HEK293 (cell line): ENCODE measurements at regions not wholly inside any gene's neighbourhood (a gene's known extent, or its start where the extent isn't known, plus 50 kb on each side); places are given as distances from the start of the nearest gene placed in this dataset.

Source experiments
- BCL11A ChIP-seq: fragments of 450-650 bp; formaldehyde crosslinking; IDR thresholded peaks from 2 replicates; pipeline ENCODE4 v1.5.1; 2016; ENCODE audit warnings: low read depth, missing biosample characterization, missing genetic modification characterization
- CTCF ChIP-seq: fragments of 450-650 bp; formaldehyde crosslinking; IDR thresholded peaks from 2 replicates; pipeline ENCODE4 v1.5.1; 2016; ENCODE audit warnings: missing biosample characterization, missing genetic modification characterization
- GLI2 ChIP-seq: fragments of 450-650 bp; formaldehyde crosslinking; IDR thresholded peaks from 2 replicates; pipeline ENCODE4; 2017; ENCODE audit warnings: missing biosample characterization, missing genetic modification characterization, low read depth, borderline replicate concordance
- REST ChIP-seq: fragments of 450-650 bp; formaldehyde crosslinking; IDR thresholded peaks from 2 replicates; pipeline ENCODE4 v1.5.1; 2016; ENCODE audit warnings: missing biosample characterization, missing genetic modification characterization
- SETDB1 ChIP-seq: IDR thresholded peaks from one replicate; pipeline ENCODE4 v1.6.1; 2017; ENCODE audit warnings: mild to moderate bottlenecking, low read length, moderate library complexity, mixed read lengths; ENCODE audit not compliant: insufficient read length
- YY1 ChIP-seq: fragments of 450-650 bp; formaldehyde crosslinking; IDR thresholded peaks from 2 replicates; pipeline ENCODE4 v1.5.1; 2018; ENCODE audit warnings: missing biosample characterization, missing genetic modification characterization
- ZBTB1 ChIP-seq: fragments of 450-650 bp; formaldehyde crosslinking; IDR thresholded peaks from 2 replicates; pipeline ENCODE4 v1.5.1; 2016; ENCODE audit warnings: missing biosample characterization, missing genetic modification characterization
- ZBTB20 ChIP-seq: fragments of 450-650 bp; formaldehyde crosslinking; IDR thresholded peaks from 2 replicates; pipeline ENCODE4 v1.5.1; 2016; ENCODE audit warnings: missing biosample characterization, missing genetic modification characterization
- ZNF114 ChIP-seq: fragments of 450-650 bp; formaldehyde crosslinking; IDR thresholded peaks from 2 replicates; pipeline ENCODE4 v1.5.0; 2017; ENCODE audit warnings: missing biosample characterization, missing genetic modification characterization
- ZNF140 ChIP-seq: fragments of 450-650 bp; formaldehyde crosslinking; IDR thresholded peaks from 2 replicates; pipeline ENCODE4 v1.5.1; 2016; ENCODE audit warnings: missing biosample characterization, missing genetic modification characterization
- ZNF707 ChIP-seq: fragments of 450-650 bp; formaldehyde crosslinking; IDR thresholded peaks from 2 replicates; pipeline ENCODE4 v1.5.1; 2016; ENCODE audit warnings: missing biosample characterization, missing genetic modification characterization
- ZNF776 ChIP-seq: fragments of 450-650 bp; formaldehyde crosslinking; IDR thresholded peaks from 2 replicates; pipeline ENCODE4 v1.5.0; 2017; ENCODE audit warnings: missing biosample characterization, missing genetic modification characterization, borderline replicate concordance
- TF ChIP-seq, protein P1 (sequence below): fragments of 450-650 bp; formaldehyde crosslinking; conservative IDR thresholded peaks from 2 replicates; pipeline ENCODE4 v1.5.1; 2016; ENCODE audit warnings: low read depth, missing biosample characterization, missing genetic modification characterization

DNA sequence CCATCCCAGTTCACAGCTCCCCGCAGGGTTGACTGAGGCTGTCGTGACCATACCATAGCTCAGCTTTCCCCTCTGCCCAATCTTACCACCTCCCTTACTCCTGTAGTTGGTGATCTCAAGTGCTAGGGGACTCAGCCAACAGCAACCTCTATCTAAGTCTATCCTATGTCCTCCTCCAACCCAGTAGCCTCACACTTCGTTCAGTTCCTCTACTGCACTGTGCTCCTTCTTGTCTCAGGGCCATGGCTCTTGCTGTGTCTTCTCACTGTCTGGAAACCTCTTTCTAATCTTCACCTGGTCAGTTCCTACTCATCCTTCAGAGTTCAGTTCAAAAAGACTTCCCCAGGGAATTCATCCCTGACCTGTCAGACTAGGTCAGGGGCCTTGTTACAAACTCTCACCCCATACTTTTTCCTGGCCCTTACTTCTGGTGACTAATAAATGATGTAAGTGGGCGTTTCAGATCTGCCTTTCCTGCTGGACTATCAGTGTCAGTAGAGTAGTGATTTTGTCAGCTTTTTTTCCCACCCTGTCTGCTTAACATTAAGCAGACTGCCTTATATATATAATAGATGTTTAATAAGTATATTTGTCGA, 53.6 kb upstream of the NR3C1 start:
- TF ChIP-seq ZBTB20 (no peak), REST (tag by site-specific recombination) (no peak), ZNF114 (tag by site-specific recombination) (no peak), CTCF (tag by site-specific recombination) (no peak), GLI2 (no peak), ZNF707 (tag by site-specific recombination) (no peak), ZBTB1 (tag by site-specific recombination) (no peak), BCL11A (tag by site-specific recombination) (no peak), ZNF140 (no peak), YY1 (tag by site-specific recombination) (no peak), ZNF776 (no peak), SETDB1 (no peak)
- TF ChIP-seq, protein P1, sequence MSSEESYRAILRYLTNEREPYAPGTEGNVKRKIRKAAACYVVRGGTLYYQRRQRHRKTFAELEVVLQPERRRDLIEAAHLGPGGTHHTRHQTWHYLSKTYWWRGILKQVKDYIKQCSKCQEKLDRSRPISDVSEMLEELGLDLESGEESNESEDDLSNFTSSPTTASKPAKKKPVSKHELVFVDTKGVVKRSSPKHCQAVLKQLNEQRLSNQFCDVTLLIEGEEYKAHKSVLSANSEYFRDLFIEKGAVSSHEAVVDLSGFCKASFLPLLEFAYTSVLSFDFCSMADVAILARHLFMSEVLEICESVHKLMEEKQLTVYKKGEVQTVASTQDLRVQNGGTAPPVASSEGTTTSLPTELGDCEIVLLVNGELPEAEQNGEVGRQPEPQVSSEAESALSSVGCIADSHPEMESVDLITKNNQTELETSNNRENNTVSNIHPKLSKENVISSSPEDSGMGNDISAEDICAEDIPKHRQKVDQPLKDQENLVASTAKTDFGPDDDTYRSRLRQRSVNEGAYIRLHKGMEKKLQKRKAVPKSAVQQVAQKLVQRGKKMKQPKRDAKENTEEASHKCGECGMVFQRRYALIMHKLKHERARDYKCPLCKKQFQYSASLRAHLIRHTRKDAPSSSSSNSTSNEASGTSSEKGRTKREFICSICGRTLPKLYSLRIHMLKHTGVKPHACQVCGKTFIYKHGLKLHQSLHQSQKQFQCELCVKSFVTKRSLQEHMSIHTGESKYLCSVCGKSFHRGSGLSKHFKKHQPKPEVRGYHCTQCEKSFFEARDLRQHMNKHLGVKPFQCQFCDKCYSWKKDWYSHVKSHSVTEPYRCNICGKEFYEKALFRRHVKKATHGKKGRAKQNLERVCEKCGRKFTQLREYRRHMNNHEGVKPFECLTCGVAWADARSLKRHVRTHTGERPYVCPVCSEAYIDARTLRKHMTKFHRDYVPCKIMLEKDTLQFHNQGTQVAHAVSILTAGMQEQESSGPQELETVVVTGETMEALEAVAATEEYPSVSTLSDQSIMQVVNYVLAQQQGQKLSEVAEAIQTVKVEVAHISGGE (tag by site-specific recombination) = no peak
